ENCODE measurements at regions not wholly inside any gene's neighbourhood (a gene's known extent, or its start where the extent isn't known, plus 50 kb on each side); places are given as distances from the start of the nearest gene placed in this dataset.

GRCh38 chr3:80366808-80367548 is 599.2 kb upstream of the ROBO1 start:
- TF ChIP-seq POLR2A (IDR thresholded peaks at IDR 0.05) (no peak), CTCF (IDR thresholded peaks at IDR 0.05) (no peak)

Measured in ovary (tissue), 3 donors.